ENCODE measurements at regions not wholly inside any gene's neighbourhood (a gene's known extent, or its start where the extent isn't known, plus 50 kb on each side); places are given as distances from the start of the nearest gene placed in this dataset.

- TF ChIP-seq CTCF (IDR thresholded peaks at IDR 0.05) (no peak), POLR2A (IDR thresholded peaks at IDR 0.05) (no peak)
These were observed 600.0 kb downstream of the BRD1 start for GRCh38 chr22:49227670-49228069.

Data from adrenal gland (tissue), 5 donors.